ENCODE measurements at regions not wholly inside any gene's neighbourhood (a gene's known extent, or its start where the extent isn't known, plus 50 kb on each side); places are given as distances from the start of the nearest gene placed in this dataset.
"Not testable (repeated sequence)": the region's sequence is repeated elsewhere in the genome, so short reads cannot be mapped to it uniquely, and the experiment has no call there.

DNA sequence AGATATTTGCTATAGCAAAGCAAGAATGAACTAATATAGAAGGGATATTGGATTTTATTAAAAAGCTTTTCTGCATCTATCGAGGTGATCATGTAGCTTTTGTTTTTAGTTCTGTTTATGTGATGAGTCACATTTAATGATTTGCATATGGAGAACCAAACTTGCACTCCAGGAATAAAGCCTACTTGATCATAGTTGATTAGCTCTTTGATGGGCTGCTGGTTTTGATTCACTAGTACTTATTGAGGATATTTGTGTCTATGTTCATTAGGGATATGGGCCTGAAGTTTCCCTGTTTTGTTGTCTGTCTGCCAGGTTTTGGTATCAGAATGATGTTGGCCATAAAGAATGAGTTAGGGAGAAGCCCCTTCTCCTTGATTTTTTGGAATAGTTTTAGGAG, 310.7 kb downstream of the ARPP21 start:
- DNase-seq: no peak

DNA sequence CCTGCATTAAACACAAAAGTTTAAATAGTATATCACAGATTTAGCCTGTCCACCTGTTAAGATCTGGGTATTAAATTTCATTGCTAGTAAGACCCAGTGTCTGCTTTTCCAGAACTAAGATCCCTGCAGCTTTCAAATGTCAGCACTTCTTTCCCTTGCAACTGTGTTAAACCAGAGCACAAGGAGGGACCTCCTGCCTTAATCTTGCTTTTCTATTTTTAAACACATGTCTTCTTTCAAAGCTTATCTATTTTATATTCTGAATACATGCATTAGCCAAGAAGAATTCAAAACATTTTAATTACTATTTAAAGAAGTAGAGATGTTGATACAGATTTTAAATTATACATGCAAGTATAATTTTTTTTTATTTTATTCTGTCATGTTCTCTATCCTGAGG, 315.1 kb downstream of the ARPP21 start:
- DNase-seq: no peak

DNA sequence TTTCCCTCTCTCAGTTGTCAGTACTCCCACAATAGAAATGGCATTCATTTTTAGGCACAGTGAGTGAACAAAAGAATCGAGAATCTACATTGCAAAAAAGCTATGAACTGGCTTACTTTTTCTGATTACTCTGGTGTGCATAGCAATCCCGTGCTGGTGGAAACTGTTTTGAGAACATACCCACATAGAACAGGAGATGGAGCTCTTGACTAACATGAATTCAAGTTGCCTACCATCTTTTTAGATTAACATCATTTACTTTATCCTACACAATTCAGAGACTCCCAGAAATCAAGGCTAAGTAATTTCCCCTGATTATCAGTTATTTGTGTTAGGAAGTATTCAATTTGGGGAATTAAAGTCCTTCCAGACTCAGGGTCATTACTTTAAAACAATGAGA, 326.6 kb downstream of the ARPP21 start:
- no peak for DNase-seq

DNA sequence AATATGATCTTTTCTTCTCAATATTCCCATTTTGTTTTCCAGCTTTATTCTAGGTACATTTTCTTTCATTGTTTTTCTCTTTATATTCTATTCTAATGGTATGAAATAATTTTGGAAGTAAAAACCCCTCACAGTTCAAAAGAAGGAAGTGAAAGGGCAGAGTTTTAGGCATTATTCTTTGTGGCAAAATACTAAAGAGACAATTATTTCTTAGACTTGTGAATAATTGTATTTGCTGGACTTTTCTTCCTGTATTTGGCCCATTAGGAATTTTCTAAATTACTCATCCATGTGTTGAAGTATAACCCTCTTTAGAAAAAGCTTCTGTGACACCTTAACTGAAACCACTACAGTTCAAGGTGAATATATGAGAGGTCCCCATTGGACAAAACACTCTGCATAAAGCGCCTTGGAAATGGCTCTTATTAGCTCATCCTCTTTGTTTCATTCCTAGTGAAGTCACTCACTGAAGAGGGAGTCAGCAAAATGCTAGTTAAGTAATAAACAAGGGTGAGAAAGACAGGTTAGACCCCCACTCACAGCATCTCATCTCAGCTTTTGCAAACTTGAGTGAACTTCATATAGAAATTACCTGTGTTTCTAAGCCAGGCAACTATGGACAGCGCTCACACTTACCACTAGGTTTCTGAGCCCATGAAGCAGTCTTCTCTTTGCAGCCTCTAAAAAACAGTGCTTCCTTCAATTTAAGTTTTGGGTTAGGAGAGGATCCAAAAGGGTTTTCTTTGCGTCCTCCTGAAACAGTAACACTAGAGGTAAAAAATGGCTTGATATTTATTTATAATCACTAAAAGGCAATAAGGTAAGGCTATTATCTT, 327.5 kb downstream of the ARPP21 start:
- DNase-seq: no peak

DNA sequence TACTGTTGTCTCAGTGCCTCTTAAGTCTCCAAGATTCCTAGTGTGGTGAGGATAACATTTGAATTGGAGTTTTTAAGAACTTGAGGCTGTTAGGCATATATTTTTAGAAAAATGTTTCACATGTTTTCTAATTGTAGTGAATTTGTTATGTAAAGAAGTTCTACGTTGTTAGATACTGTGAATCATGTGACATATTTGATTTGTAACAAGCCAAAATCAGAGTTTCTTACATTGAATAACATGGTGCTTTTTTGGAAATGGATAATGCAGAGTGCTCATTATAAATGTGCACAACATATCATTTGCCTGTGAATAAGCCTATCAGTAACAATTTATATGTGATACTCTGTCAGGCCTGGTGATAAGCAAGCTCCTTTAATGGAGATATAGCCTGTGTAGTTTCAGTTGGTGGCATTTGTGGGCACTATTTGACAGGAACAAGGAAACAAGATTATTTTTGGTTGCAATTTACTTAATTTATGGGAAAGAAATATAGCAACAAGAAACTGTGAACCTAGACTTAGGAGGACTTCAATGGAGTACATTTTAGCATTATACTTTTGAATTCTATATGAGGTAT, 328.8 kb downstream of the ARPP21 start:
- DNase-seq: no peak

GRCh38 chr3:35969406-35969805, 330.1 kb downstream of the ARPP21 start:
- no peak for DNase-seq

DNA sequence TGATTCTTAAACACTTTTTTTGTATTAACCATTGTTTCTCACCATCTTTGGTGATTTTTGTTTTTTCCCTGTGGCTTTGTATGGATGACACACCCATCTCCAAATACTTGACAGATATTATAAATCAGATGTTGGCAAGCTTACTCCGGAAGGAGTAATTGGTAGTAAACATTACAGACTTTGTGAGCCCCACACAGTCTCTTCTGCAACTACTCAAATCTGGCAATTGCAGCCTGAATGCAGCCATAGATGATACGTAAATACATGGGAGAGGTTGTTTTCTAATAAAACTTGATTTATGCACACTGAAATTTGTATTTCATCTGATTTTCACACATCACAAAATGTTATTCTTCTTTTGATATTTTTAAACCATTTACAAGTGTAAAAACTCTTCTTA, 331.5 kb downstream of the ARPP21 start:
- no peak for DNase-seq

GRCh38 chr3:35971686-35972085, 332.4 kb downstream of the ARPP21 start:
- no peak for DNase-seq

GRCh38 chr3:35974872-35975271, 335.5 kb downstream of the ARPP21 start:
- no peak for DNase-seq

- DNase-seq: no peak
Measured at GRCh38 chr3:35986161-35986560, 346.8 kb downstream of the ARPP21 start.

DNA sequence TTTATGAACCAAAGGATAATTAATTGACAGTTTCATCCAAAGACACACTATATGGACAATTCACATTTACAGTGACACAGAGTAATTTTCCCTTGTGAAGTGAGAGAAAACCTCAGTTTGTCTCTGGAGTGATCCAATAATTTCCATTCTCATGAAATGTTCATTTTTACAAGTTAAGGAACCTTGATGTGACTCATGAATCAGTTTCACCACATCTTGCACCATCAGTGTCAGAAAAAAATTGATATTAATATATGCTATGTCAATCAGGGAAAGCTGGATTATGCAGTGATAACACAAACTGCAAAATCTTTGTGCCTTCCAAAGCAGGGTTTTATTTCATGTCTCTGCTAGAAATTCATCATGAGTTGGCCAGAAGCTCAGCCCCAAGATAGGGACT, 348.1 kb downstream of the ARPP21 start:
- DNase-seq: no peak

DNA sequence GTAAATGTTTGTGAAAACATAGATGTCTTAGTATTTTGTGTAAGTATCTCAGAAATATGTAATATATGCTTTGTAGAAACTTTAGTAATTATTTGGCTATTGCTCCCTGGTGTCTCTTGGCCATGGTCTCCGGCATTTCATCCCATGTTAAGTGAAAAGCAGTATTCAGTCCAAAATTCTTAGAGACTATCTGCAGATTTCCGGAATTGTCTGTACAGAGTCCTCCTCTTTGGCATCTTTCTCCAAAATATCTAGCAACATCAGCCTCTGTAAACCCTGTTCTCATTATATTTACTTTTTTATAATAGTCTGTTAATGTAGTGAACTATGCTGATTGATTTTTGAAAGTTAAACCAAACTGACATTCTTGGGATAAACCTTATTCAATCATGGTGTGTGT, 352.7 kb downstream of the ARPP21 start:
- no peak for DNase-seq

DNA sequence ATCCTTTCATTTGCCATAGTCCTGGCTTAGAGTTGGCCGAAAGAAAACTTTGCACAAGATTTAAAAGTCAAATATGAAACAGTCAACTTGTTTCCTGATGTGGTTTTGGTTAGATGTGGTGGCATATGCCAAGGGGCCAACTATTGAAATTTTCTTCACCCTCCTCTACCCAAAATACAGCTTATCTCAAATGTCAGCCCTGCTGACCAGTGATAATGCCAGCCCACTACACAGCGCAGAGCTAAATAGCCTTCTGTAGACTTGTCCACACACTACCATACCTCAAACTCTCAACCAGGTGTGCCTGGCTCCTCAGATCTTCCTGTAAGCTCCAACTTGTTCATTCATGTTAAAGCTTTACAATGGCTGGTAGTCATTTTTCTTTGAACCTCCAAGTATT, 368.5 kb upstream of the STAC start:
- DNase-seq: no peak

- DNase-seq: no peak
Measured at GRCh38 chr3:36013425-36013824, 366.9 kb upstream of the STAC start.

DNA sequence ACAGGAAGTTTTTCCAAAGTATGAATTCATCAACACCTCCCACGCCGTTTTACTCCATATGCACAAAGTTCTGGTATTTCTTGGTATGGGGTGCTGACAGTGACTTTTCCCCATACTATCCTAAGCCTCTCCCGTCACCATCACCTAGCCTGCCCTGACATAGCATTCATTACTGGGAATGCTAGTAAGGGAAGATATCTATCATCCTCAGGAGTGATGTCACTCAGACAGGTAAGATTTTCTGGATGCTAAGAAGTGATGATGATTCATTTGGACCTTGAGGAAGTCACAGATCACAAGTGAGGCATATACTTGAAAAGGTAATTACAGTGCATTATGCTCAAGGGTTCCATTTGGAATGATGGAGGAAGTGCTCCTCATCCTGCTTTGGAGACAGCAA, 355.1 kb upstream of the STAC start:
- no peak for DNase-seq

GRCh38 chr3:36032180-36033047, 347.9 kb upstream of the STAC start:
- no peak for DNase-seq

GRCh38 chr3:36058404-36059030, 321.8 kb upstream of the STAC start:
- DNase-seq: no peak

DNA sequence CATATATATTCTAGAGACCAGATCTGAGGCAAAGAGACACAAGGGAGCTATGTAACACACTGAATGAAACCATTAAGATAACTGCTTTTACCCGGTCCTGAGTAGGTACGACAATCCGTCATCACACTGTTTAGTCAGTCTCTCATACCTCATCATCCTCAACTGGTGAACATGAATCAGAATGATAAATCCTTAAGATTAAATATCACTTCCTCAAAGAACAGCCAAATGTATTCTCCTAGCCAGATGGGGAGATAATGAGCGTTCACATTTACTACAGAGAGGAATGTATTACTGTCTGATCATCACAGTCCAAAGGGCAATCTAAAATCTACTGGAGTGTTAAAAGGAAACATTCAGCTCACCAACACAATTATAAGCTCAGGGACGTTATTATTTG, 319.4 kb upstream of the STAC start:
- DNase-seq: no peak

GRCh38 chr3:36063992-36064391, 316.3 kb upstream of the STAC start:
- DNase-seq: no peak

- DNase-seq: no peak
Measured at GRCh38 chr3:36065321-36065720, 315.0 kb upstream of the STAC start.

GRCh38 chr3:36075491-36075890, 304.8 kb upstream of the STAC start:
- no peak for DNase-seq

DNA sequence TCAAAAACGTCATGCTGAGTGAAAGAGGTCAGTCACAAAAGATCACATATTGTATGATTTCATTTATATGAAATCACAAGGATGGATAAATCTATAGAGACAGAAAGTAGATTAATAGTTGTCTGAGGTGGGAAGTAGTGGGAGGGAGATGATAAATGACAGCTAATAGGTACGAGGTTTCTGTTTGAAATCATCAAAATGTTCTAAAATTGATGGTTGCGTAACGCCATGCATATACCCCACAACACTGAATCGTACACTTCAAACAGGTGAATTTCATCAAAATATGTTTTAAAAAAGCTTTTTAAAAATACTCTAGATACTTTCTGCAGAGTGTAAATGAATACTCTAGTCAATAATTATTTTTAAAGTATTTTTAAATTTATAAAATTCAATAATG, 303.0 kb upstream of the STAC start:
- no peak for DNase-seq

GRCh38 chr3:36082958-36083357, 297.3 kb upstream of the STAC start:
- DNase-seq: not testable (repeated sequence)

All from NCI-H2107 (cell line).